HepG2 (cell line): ENCODE measurements at regions not wholly inside any gene's neighbourhood (a gene's known extent, or its start where the extent isn't known, plus 50 kb on each side); places are given as distances from the start of the nearest gene placed in this dataset.

ENCODE experiments used
- ATAC-seq: fragments of 200-7000 bp; cut with Tn5 transposase; 3 replicates; pipeline ENCODE4 v1.9.1; 2020; ENCODE audit warnings: mild to moderate bottlenecking, moderate library complexity
- BruUV-seq: library from RNA; stranded (reverse); fragments of 400-500 nt; replicated peaks from 2 replicates; lab custom pipeline; 2021; lab: Mats Ljungman, UMichigan
- CTCF ChIA-PET: fragments of 300-600 bp; formaldehyde crosslinking; extraction: SDS; loops from one replicate; lab custom pipeline; 2021; ENCODE audit warnings: low total read pairs, inconsistent platforms, low intra/inter-chr PET ratio; lab: Yijun Ruan, JAX
- POLR2A ChIA-PET: fragments of 350-600 bp; sonication (Branson Sonifier 250); formaldehyde crosslinking; loops from one replicate; lab custom pipeline; 2020; ENCODE audit warnings: antibody characterized with exemption, inconsistent platforms; lab: Yijun Ruan, JAX
- DNase-seq: peaks from one replicate; pipeline ENCODE4 v3.0.0-alpha.2; 2015; ENCODE audit warnings: low spot score
- FAIRE-seq: peaks from 3 replicates; lab custom pipeline; 2011; peaks lifted over from hg19 to GRCh38; lab: Jason Lieb, UNC
- H2AFZ ChIP-seq: one replicate; pipeline ENCODE4 v1.6.1; 2011; ENCODE audit warnings: low read length, inconsistent platforms
- H3K27ac ChIP-seq: fragments of 300-600 bp; 3 replicates; pipeline ENCODE4 v1.8.0; 2011; ENCODE audit warnings: mixed run types, mild to moderate bottlenecking, mixed read lengths, low read length, inconsistent platforms; ENCODE audit not compliant: insufficient read depth; ENCODE audit errors: extremely low read length
- H3K27me3 ChIP-seq, 2 experiments: fragments of 200-600 bp in 1 of 2; 2 replicates in 1 of 2; 3 replicates in 1 of 2; pipeline versions ENCODE4 v1.6.0 to v1.8.0; 2011; ENCODE audit warnings: low read length in 2 of 2, mild to moderate bottlenecking in 2 of 2, moderate library complexity in 2 of 2, inconsistent platforms in 1 of 2; ENCODE audit not compliant: insufficient read depth in 2 of 2, control insufficient read depth in 1 of 2
- H3K36me3 ChIP-seq, 2 experiments: fragments of 200-600 bp in 1 of 2; replicated peaks in 1 of 2; 2 replicates in 1 of 2; 3 replicates in 1 of 2; pipeline versions ENCODE4 v1.5.1 to v1.8.0; 2011; ENCODE audit warnings: low read length in 2 of 2, inconsistent platforms in 1 of 2; ENCODE audit not compliant: insufficient read depth in 2 of 2, control insufficient read depth in 1 of 2
- H3K4me1 ChIP-seq: 2 replicates; pipeline ENCODE4 v1.5.1; 2012; ENCODE audit warnings: low read length, inconsistent platforms; ENCODE audit not compliant: insufficient read depth
- H3K4me2 ChIP-seq: 2 replicates; pipeline ENCODE4 v1.6.0; 2011; ENCODE audit warnings: low read depth, low read length, inconsistent platforms
- H3K4me3 ChIP-seq, 3 experiments: fragments of 200-600 bp in 1 of 3; sonication (generic), shearing (Covaris generic) in 1 of 3; replicated peaks in 1 of 3; 2 replicates each; pipeline ENCODE4 v1.5.1; 2011 to 2016; ENCODE audit warnings: low read length in 3 of 3, inconsistent platforms in 2 of 3, low read depth in 2 of 3, mild to moderate bottlenecking in 2 of 3, control low read depth in 1 of 3, mixed read lengths in 1 of 3; ENCODE audit not compliant: insufficient read depth in 1 of 3
- H3K79me2 ChIP-seq: one replicate; pipeline ENCODE4 v1.6.1; 2011; ENCODE audit warnings: low read length, inconsistent platforms; ENCODE audit not compliant: insufficient read depth
- H3K9ac ChIP-seq: 2 replicates; pipeline ENCODE4 v1.6.0; 2011; ENCODE audit warnings: mild to moderate bottlenecking, low read depth, low read length, inconsistent platforms; ENCODE audit not compliant: insufficient read depth
- H3K9me3 ChIP-seq: 2 replicates; pipeline ENCODE4 v1.5.1; 2012; ENCODE audit warnings: mild to moderate bottlenecking, low read length
- H4K20me1 ChIP-seq: 2 replicates; pipeline ENCODE4 v1.6.0; 2011; ENCODE audit warnings: inconsistent platforms, mild to moderate bottlenecking, low read length, moderate library complexity; ENCODE audit not compliant: insufficient read depth
- FLYWCH1 ChIP-seq: sonication (generic); formaldehyde crosslinking; IDR thresholded peaks from 2 replicates; pipeline ENCODE4 v1.8.1; 2023; ENCODE audit warnings: mild to moderate bottlenecking, missing genetic modification reagents
- SATB2 ChIP-seq: sonication (generic); formaldehyde crosslinking; IDR thresholded peaks from 2 replicates; pipeline ENCODE4 v1.5.0; 2020; ENCODE audit warnings: missing genetic modification reagents
- U2AF2 ChIP-seq: fragments of 200-400 bp; formaldehyde crosslinking; IDR thresholded peaks from 2 replicates; pipeline ENCODE4 v1.6.1; 2017; ENCODE audit warnings: low read depth, mild to moderate bottlenecking, low read length
- ZNF180 ChIP-seq: sonication (generic); formaldehyde crosslinking; IDR thresholded peaks from 2 replicates; pipeline ENCODE4 v1.4.0; 2020; ENCODE audit warnings: low read depth, missing genetic modification reagents, borderline replicate concordance
- ZNF263 ChIP-seq: sonication (generic); formaldehyde crosslinking; IDR thresholded peaks from 2 replicates; pipeline ENCODE4 v1.4.0; 2020; ENCODE audit warnings: missing genetic modification reagents
- ZNF839 ChIP-seq: sonication (generic); formaldehyde crosslinking; IDR thresholded peaks from 2 replicates; pipeline ENCODE4 v1.4.0; 2020; ENCODE audit warnings: missing genetic modification reagents, mild to moderate bottlenecking, borderline replicate concordance
- WGBS: methylation state at CpG from one replicate; pipeline ENCODE4 v1.1.6; 2017; ENCODE audit warnings: low lambda C conversion rate; 5-methylcytosine and 5-hydroxymethylcytosine counted together
- in situ Hi-C: cut with HindIII; loops from 2 replicates; pipeline ENCODE4 v1.10.0; 2017; ENCODE audit warnings: low pct_unique_long_range_greater_than_20kb; ENCODE audit not compliant: extremely low pct_ligation_motif_present
- intact Hi-C: fragments of 100-400 bp; cut with micrococcal nuclease; formaldehyde crosslinking; loops from one replicate; pipeline ENCODE4 v1.10.0; 2022; ENCODE audit not compliant: unreplicated experiment
- TF ChIP-seq, protein P1 (sequence below): sonication (generic); formaldehyde crosslinking; IDR thresholded peaks from 2 replicates; pipeline ENCODE4 v1.4.0; 2020; ENCODE audit warnings: missing genetic modification reagents, borderline replicate concordance
- TF ChIP-seq, protein P2 (sequence below): sonication (generic); formaldehyde crosslinking; IDR thresholded peaks from 2 replicates; pipeline ENCODE4 v1.4.0; 2020; ENCODE audit warnings: missing genetic modification reagents
- TF ChIP-seq, protein P3 (sequence below): sonication (generic); formaldehyde crosslinking; IDR thresholded peaks from 2 replicates; pipeline ENCODE4 v1.4.0; 2020; ENCODE audit warnings: missing genetic modification reagents
- TF ChIP-seq, protein P4 (sequence below): sonication (generic); formaldehyde crosslinking; IDR thresholded peaks from 2 replicates; pipeline ENCODE4 v1.4.0; 2020; ENCODE audit warnings: missing genetic modification reagents; ENCODE audit errors: not compliant biosample characterization

DNA sequence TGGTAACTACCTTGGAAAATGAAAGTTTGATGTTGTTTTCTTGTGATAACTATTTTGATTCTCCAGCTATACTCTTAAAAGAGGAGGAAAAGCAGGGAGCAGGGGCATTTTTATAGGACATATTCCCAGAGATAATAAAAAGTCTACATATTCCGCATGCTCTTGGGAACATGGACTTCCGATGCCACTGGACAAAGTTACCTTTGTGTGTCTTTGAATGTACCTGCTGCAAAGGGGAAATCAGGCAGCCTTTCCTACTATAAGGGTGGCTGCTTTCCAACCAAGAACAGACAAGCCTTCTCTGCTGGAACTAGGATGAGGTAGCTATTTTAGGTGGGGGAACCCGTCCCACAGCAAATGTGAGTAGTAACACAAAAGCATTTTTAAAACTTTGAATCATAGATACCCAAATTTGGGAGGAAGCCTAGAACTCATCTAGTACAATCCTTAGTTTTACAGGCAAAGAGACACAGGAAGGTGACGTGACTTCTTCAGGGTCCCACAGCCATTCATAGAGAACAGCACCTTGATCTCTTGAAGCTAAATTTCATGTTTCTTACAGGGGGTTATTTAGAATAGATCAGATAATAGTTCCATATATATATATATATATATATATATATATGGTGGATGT is 179.9 kb downstream of the FASLG start:
- ATAC-seq (no peak), FAIRE-seq (no peak), DNase-seq (no peak)
- no peaks in the 10 kb centered on the region for H4K20me1 ChIP-seq
- no peak overlapping the region for H3K4me3 ChIP-seq
- no peak overlapping the region for H3K4me2 ChIP-seq
- H3K36me3 ChIP-seq, result no peaks in the 10 kb centered on the region
- TF ChIP-seq FLYWCH1 (CRISPR knock-in tag) (no peak), U2AF2 (no peak), ZNF839 (CRISPR knock-in tag) (no peak), ZNF263 (CRISPR knock-in tag) (no peak), SATB2 (CRISPR knock-in tag) (no peak), ZNF180 (CRISPR knock-in tag) (no peak)
- TF ChIP-seq, protein P1, sequence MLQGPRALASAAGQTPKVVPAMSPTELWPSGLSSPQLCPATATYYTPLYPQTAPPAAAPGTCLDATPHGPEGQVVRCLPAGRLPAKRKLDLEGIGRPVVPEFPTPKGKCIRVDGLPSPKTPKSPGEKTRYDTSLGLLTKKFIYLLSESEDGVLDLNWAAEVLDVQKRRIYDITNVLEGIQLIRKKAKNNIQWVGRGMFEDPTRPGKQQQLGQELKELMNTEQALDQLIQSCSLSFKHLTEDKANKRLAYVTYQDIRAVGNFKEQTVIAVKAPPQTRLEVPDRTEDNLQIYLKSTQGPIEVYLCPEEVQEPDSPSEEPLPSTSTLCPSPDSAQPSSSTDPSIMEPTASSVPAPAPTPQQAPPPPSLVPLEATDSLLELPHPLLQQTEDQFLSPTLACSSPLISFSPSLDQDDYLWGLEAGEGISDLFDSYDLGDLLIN (CRISPR knock-in tag), result no peak
- TF ChIP-seq, protein P2, sequence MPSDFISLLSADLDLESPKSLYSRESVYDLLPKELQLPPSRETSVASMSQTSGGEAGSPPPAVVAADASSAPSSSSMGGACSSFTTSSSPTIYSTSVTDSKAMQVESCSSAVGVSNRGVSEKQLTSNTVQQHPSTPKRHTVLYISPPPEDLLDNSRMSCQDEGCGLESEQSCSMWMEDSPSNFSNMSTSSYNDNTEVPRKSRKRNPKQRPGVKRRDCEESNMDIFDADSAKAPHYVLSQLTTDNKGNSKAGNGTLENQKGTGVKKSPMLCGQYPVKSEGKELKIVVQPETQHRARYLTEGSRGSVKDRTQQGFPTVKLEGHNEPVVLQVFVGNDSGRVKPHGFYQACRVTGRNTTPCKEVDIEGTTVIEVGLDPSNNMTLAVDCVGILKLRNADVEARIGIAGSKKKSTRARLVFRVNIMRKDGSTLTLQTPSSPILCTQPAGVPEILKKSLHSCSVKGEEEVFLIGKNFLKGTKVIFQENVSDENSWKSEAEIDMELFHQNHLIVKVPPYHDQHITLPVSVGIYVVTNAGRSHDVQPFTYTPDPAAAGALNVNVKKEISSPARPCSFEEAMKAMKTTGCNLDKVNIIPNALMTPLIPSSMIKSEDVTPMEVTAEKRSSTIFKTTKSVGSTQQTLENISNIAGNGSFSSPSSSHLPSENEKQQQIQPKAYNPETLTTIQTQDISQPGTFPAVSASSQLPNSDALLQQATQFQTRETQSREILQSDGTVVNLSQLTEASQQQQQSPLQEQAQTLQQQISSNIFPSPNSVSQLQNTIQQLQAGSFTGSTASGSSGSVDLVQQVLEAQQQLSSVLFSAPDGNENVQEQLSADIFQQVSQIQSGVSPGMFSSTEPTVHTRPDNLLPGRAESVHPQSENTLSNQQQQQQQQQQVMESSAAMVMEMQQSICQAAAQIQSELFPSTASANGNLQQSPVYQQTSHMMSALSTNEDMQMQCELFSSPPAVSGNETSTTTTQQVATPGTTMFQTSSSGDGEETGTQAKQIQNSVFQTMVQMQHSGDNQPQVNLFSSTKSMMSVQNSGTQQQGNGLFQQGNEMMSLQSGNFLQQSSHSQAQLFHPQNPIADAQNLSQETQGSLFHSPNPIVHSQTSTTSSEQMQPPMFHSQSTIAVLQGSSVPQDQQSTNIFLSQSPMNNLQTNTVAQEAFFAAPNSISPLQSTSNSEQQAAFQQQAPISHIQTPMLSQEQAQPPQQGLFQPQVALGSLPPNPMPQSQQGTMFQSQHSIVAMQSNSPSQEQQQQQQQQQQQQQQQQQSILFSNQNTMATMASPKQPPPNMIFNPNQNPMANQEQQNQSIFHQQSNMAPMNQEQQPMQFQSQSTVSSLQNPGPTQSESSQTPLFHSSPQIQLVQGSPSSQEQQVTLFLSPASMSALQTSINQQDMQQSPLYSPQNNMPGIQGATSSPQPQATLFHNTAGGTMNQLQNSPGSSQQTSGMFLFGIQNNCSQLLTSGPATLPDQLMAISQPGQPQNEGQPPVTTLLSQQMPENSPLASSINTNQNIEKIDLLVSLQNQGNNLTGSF (CRISPR knock-in tag), result no peak
- TF ChIP-seq, protein P3, sequence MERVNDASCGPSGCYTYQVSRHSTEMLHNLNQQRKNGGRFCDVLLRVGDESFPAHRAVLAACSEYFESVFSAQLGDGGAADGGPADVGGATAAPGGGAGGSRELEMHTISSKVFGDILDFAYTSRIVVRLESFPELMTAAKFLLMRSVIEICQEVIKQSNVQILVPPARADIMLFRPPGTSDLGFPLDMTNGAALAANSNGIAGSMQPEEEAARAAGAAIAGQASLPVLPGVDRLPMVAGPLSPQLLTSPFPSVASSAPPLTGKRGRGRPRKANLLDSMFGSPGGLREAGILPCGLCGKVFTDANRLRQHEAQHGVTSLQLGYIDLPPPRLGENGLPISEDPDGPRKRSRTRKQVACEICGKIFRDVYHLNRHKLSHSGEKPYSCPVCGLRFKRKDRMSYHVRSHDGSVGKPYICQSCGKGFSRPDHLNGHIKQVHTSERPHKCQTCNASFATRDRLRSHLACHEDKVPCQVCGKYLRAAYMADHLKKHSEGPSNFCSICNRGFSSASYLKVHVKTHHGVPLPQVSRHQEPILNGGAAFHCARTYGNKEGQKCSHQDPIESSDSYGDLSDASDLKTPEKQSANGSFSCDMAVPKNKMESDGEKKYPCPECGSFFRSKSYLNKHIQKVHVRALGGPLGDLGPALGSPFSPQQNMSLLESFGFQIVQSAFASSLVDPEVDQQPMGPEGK, result no peak
- TF ChIP-seq, protein P4, sequence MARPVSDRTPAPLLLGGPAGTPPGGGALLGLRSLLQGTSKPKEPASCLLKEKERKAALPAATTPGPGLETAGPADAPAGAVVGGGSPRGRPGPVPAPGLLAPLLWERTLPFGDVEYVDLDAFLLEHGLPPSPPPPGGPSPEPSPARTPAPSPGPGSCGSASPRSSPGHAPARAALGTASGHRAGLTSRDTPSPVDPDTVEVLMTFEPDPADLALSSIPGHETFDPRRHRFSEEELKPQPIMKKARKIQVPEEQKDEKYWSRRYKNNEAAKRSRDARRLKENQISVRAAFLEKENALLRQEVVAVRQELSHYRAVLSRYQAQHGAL (CRISPR knock-in tag), result no peak
- in situ Hi-C loops (no loop called here), intact Hi-C loops (no loop called here)
- H3K9me3 ChIP-seq, result no peaks in the 10 kb centered on the region
- H3K4me1 ChIP-seq, result no peaks in the 10 kb centered on the region
- H3K27me3 ChIP-seq, result no peaks in the 10 kb centered on the region; a peak in 2 of 5 replicates
- no peak overlapping the region for H2AFZ ChIP-seq
- no peak overlapping the region for H3K9ac ChIP-seq
- CTCF ChIA-PET, result no interaction called here
- no peaks in the 10 kb centered on the region for H3K79me2 ChIP-seq
- BruUV-seq, result no TSS peak
- 49% methylated on average over 4 of the region's 4 CpGs for WGBS
- POLR2A ChIA-PET, result no interaction called here
- no peak overlapping the region for H3K27ac ChIP-seq
